ENCODE measurements at regions not wholly inside any gene's neighbourhood (a gene's known extent, or its start where the extent isn't known, plus 50 kb on each side); places are given as distances from the start of the nearest gene placed in this dataset.
A peak's percentile ranks its signal among the peaks of the same experiment; 100 is the strongest.

- Histone ChIP-seq H3K79me2 (ENCODE audit: control insufficient read depth in 1 of 2, insufficient read depth in 2 of 2, low read length in 2 of 2) (no peaks in the 10 kb centered on the region), H3K23ac (ENCODE audit: insufficient read length) (no peak overlapping the region), H3K18ac (ENCODE audit: extremely low read depth, low read length) (no peak overlapping the region), H2BK15ac (ENCODE audit: low read length) (no peak overlapping the region), H2BK12ac (ENCODE audit: low read depth, low read length) (no peak overlapping the region), H2AFZ (ENCODE audit: low read length) (no peak overlapping the region), H2BK20ac (ENCODE audit: low read length) (no peak overlapping the region), H3K27me3 (replicated peaks in 1 of 4; ENCODE audit: control insufficient read depth in 3 of 4, extremely low read depth in 1 of 4, insufficient read depth in 3 of 4, low read length in 3 of 4) (no peaks in the 10 kb centered on the region), H4K8ac (ENCODE audit: extremely low read depth, insufficient read depth, low read length) (no peak overlapping the region), H4K20me1 (replicated peaks in 1 of 2; ENCODE audit: control insufficient read depth in 1 of 2, insufficient read depth in 2 of 2, low read length in 2 of 2) (no peaks in the 10 kb centered on the region), H2AK5ac (ENCODE audit: low read depth, low read length) (no peak overlapping the region), H3K79me1 (ENCODE audit: low read depth, low read length) (no peaks in the 10 kb centered on the region), H3K27ac (ENCODE audit: low read depth, low read length) (no peak overlapping the region), H2BK120ac (replicated peaks; ENCODE audit: low read depth, low read length) (no peak overlapping the region), H3K9ac (replicated peaks in 1 of 4; ENCODE audit: extremely low read depth in 1 of 4, low read depth in 3 of 4, low read length in 3 of 4) (no peak overlapping the region), H3K4ac (replicated peaks; ENCODE audit: insufficient read length, low read depth, low read length) (peak overlapping the region; percentile 19), H3K4me1 (replicated peaks in 1 of 4; ENCODE audit: control insufficient read depth in 3 of 4, insufficient read depth in 4 of 4, low read length in 3 of 4) (peaks cover 3 to 21% (median 7%) of the 10 kb centered on the region in 4 experiments), H4K91ac (replicated peaks; ENCODE audit: insufficient read length, low read length) (no peak overlapping the region), H4K5ac (ENCODE audit: insufficient read length, low read depth, low read length) (no peak overlapping the region), H3K36me3 (ENCODE audit: control insufficient read depth in 2 of 4, insufficient read depth in 4 of 4, low read length in 3 of 4) (no peaks in the 10 kb centered on the region), H3K4me2 (ENCODE audit: insufficient read depth in 1 of 2, low read depth in 2 of 2, low read length in 2 of 2) (no peak overlapping the region), H3K4me3 (ENCODE audit: extremely low read depth in 1 of 4, insufficient read depth in 2 of 4, low read depth in 3 of 4, low read length in 4 of 4) (no peak overlapping the region), H3K56ac (replicated peaks; ENCODE audit: insufficient read length, low read depth, low read length) (no peak overlapping the region), H3K23me2 (ENCODE audit: low read depth, low read length) (no peaks in the 10 kb centered on the region), H3K14ac (ENCODE audit: insufficient read length) (no peak overlapping the region), H3K9me3 (ENCODE audit: insufficient read depth in 2 of 2, low read depth in 1 of 2, low read length in 1 of 2) (no peaks in the 10 kb centered on the region), H2BK5ac (ENCODE audit: low read depth, low read length) (no peak overlapping the region)
- 96% methylated on average over 2 of the region's 2 CpGs; no CpG with 5 or more reads in 1 of the 2 experiments for WGBS, 2 experiments (ENCODE audit: extremely low coverage in 1 of 2, insufficient coverage in 1 of 2, insufficient read length in 1 of 2, insufficient replicate concordance in 2 of 2, low coverage in 1 of 2, low lambda C conversion rate in 2 of 2, missing lambda C conversion rate in 1 of 2)
- DNase-seq (ENCODE audit: low read depth in 1 of 2, low spot score in 2 of 2) (no peak), FAIRE-seq (no peak)
- ChIA-PET POLR2A (ENCODE audit: partially characterized antibody) (no interaction called here), CTCF (ENCODE audit: partially characterized antibody) (no interaction called here)
- no peak for TF ChIP-seq SIN3A (conservative IDR thresholded peaks at IDR 0.05 in 1 of 2, IDR thresholded peaks at IDR 0.05 in 1 of 2; ENCODE audit: low read depth in 1 of 2, low read length in 2 of 2)
Measured at GRCh38 chr6:144615870-144616269, 330.7 kb downstream of the UTRN start.

All from H1 (cell line).